Keratinocyte (primary cell): ENCODE measurements at regions not wholly inside any gene's neighbourhood (a gene's known extent, or its start where the extent isn't known, plus 50 kb on each side); places are given as distances from the start of the nearest gene placed in this dataset.
"Not testable (repeated sequence)": the region's sequence is repeated elsewhere in the genome, so short reads cannot be mapped to it uniquely, and the experiment has no call there.

Source experiments
- DNase-seq: peaks from one replicate; pipeline ENCODE4 v3.0.0-alpha.2; 2011; ENCODE audit warnings: low read depth, missing footprints, low spot score
- FAIRE-seq: peaks from 2 replicates; lab custom pipeline; 2011; peaks lifted over from hg19 to GRCh38; lab: Jason Lieb, UNC
- H2AFZ ChIP-seq: 2 replicates; pipeline ENCODE4 v1.6.0; 2012; ENCODE audit warnings: low read length, control low read depth, inconsistent platforms; ENCODE audit not compliant: control insufficient read depth
- H3K27ac ChIP-seq: 2 replicates; pipeline ENCODE4 v1.5.1; 2011; ENCODE audit warnings: low read length; ENCODE audit not compliant: control insufficient read depth, insufficient read depth
- H3K27me3 ChIP-seq: 3 replicates; pipeline ENCODE4 v1.6.0; 2011; ENCODE audit warnings: low read length; ENCODE audit not compliant: control insufficient read depth, insufficient read depth; ENCODE audit errors: extremely low read depth
- H3K36me3 ChIP-seq, 2 experiments: 2 replicates in 1 of 2; 3 replicates in 1 of 2; pipeline ENCODE4 v1.5.1; 2011; ENCODE audit warnings: low read length in 2 of 2, mild to moderate bottlenecking in 1 of 2; ENCODE audit not compliant: control insufficient read depth in 2 of 2, insufficient read depth in 2 of 2; ENCODE audit errors: extremely low read depth in 1 of 2
- H3K4me1 ChIP-seq: 3 replicates; pipeline ENCODE4 v1.5.1; 2011; ENCODE audit warnings: low read length; ENCODE audit not compliant: control insufficient read depth, insufficient read depth; ENCODE audit errors: extremely low read depth
- H3K4me2 ChIP-seq: 3 replicates; pipeline ENCODE4 v1.6.0; 2011; ENCODE audit warnings: low read depth, low read length; ENCODE audit not compliant: control insufficient read depth, insufficient read depth; ENCODE audit errors: extremely low read depth
- H3K4me3 ChIP-seq, 3 experiments: fragments of 200-600 bp in 1 of 3; sonication (generic) in 1 of 3; 2 replicates in 2 of 3; 3 replicates in 1 of 3; pipeline ENCODE4 v1.5.1; 2011 to 2016; ENCODE audit warnings: low read length in 3 of 3, mild to moderate bottlenecking in 3 of 3, control low read depth in 2 of 3, inconsistent platforms in 1 of 3, low read depth in 1 of 3, mixed read lengths in 1 of 3, mixed run types in 1 of 3, moderate library complexity in 1 of 3; ENCODE audit not compliant: control insufficient read depth in 2 of 3, insufficient read depth in 2 of 3; ENCODE audit errors: extremely low read depth in 1 of 3
- H3K79me2 ChIP-seq: 2 replicates; pipeline ENCODE4 v1.6.0; 2012; ENCODE audit warnings: low read length; ENCODE audit not compliant: control insufficient read depth, insufficient read depth
- H3K9ac ChIP-seq: 3 replicates; pipeline ENCODE4 v1.6.0; 2011; ENCODE audit warnings: low read length; ENCODE audit not compliant: control insufficient read depth, insufficient read depth; ENCODE audit errors: extremely low read depth
- H3K9me1 ChIP-seq: 3 replicates; pipeline ENCODE4 v1.6.0; 2011; ENCODE audit warnings: low read length; ENCODE audit not compliant: control insufficient read depth, insufficient read depth; ENCODE audit errors: extremely low read depth
- H3K9me3 ChIP-seq: 2 replicates; pipeline ENCODE4 v1.5.1; 2012; ENCODE audit warnings: low read depth, low read length; ENCODE audit not compliant: control insufficient read depth
- H4K20me1 ChIP-seq: 3 replicates; pipeline ENCODE4 v1.6.0; 2011; ENCODE audit warnings: low read length; ENCODE audit not compliant: control insufficient read depth, insufficient read depth; ENCODE audit errors: extremely low read depth
- CTCF ChIP-seq, 3 experiments: IDR thresholded peaks in 1 of 3; conservative IDR thresholded peaks in 1 of 3; optimal IDR thresholded peaks in 1 of 3; 2 replicates in 2 of 3; 3 replicates in 1 of 3; pipeline versions ENCODE3 to v1.5.1; 2011; ENCODE audit warnings: low read length in 3 of 3, mild to moderate bottlenecking in 3 of 3, moderate library complexity in 2 of 3, control low read depth in 1 of 3, inconsistent platforms in 1 of 3; ENCODE audit not compliant: insufficient read depth in 2 of 3; ENCODE audit errors: extremely low read depth in 1 of 3
- EZH2 ChIP-seq: IDR thresholded peaks from one replicate; pipeline ENCODE4 v1.6.1; 2012; ENCODE audit warnings: inconsistent platforms, mild to moderate bottlenecking, low read length, moderate library complexity
- dilution Hi-C: fragments of 300-500 bp; cut with MboI; formaldehyde crosslinking; loops from one replicate; pipeline ENCODE4 v1.7.0; 2020; ENCODE audit warnings: low sequenced_read_pairs; ENCODE audit not compliant: extremely low pct_ligation_motif_present

- no peaks in the 10 kb centered on the region for H4K20me1 ChIP-seq
- FAIRE-seq (no peak), DNase-seq (no peak)
- H3K27me3 ChIP-seq: no peaks in the 10 kb centered on the region
- dilution Hi-C loops: no loop called here
- H3K79me2 ChIP-seq: no peaks in the 10 kb centered on the region
- H3K36me3 ChIP-seq: no peaks in the 10 kb centered on the region
- peaks cover 17% of the 10 kb centered on the region for H3K4me1 ChIP-seq
- no peaks in the 10 kb centered on the region for H3K9me3 ChIP-seq
- no peak overlapping the region for H3K9ac ChIP-seq
- TF ChIP-seq EZH2: no peak
- no peak for TF ChIP-seq CTCF (optimal IDR thresholded peaks at IDR 0.05 in 1 of 3, IDR thresholded peaks at IDR 0.05 in 1 of 3, conservative IDR thresholded peaks at IDR 0.05 in 1 of 3; ENCODE audit: extremely low read depth in 1 of 3, insufficient read depth in 2 of 3, low read length in 3 of 3)
- H3K4me2 ChIP-seq: no peak overlapping the region
- H3K4me3 ChIP-seq: no peak overlapping the region
- no peak overlapping the region for H3K27ac ChIP-seq
- H2AFZ ChIP-seq: no peak overlapping the region
- no peaks in the 10 kb centered on the region for H3K9me1 ChIP-seq
Measured at GRCh38 chr2:111623380-111623779, 260.6 kb downstream of the ANAPC1 start.

- FAIRE-seq: no peak
- Histone ChIP-seq H3K9me1 (no peaks in the 10 kb centered on the region), H3K36me3 (no peaks in the 10 kb centered on the region), H3K4me3 (no peak overlapping the region), H2AFZ (no peak overlapping the region), H3K79me2 (no peaks in the 10 kb centered on the region), H3K4me2 (no peak overlapping the region), H3K27me3 (no peaks in the 10 kb centered on the region), H3K9ac (no peak overlapping the region), H4K20me1 (no peaks in the 10 kb centered on the region), H3K27ac (no peak overlapping the region), H3K9me3 (no peaks in the 10 kb centered on the region), H3K4me1 (peaks cover 9% of the 10 kb centered on the region)
- dilution Hi-C loops: no loop called here
- no peak for DNase-seq
- no peak for TF ChIP-seq CTCF (optimal IDR thresholded peaks at IDR 0.05 in 1 of 3, IDR thresholded peaks at IDR 0.05 in 1 of 3, conservative IDR thresholded peaks at IDR 0.05 in 1 of 3; ENCODE audit: extremely low read depth in 1 of 3, insufficient read depth in 2 of 3, low read length in 3 of 3)
- no peak for TF ChIP-seq EZH2
Measured at GRCh38 chr2:111624411-111625156, 259.4 kb downstream of the ANAPC1 start.

- H3K9me3 ChIP-seq, H3K36me3 ChIP-seq, H2AFZ ChIP-seq, H4K20me1 ChIP-seq, H3K4me2 ChIP-seq, H3K79me2 ChIP-seq, H3K4me3 ChIP-seq, dilution Hi-C loops, H3K27me3 ChIP-seq, FAIRE-seq, H3K9me1 ChIP-seq, DNase-seq, H3K27ac ChIP-seq, H3K9ac ChIP-seq, H3K4me1 ChIP-seq: not testable (repeated sequence)
Measured at GRCh38 chr2:111625157-111625537, 258.8 kb downstream of the ANAPC1 start.
